Omental fat pad (tissue), 3 donors: ENCODE measurements at regions not wholly inside any gene's neighbourhood (a gene's known extent, or its start where the extent isn't known, plus 50 kb on each side); places are given as distances from the start of the nearest gene placed in this dataset.
"Not testable (repeated sequence)": the region's sequence is repeated elsewhere in the genome, so short reads cannot be mapped to it uniquely, and the experiment has no call there.

Source experiments
- ATAC-seq: fragments of 150-250 bp; one replicate; pipeline ENCODE4 v1.9.1; 2016; ENCODE audit warnings: mild to moderate bottlenecking, moderate library complexity; ENCODE audit not compliant: low FRiP score
- DNase-seq: peaks from one replicate; pipeline ENCODE4 v3.0.0-alpha.2; 2019; ENCODE audit warnings: low spot score
- TF ChIP-seq, protein P1 (sequence below), 3 donors: fragments of 450-650 bp; IDR thresholded peaks; one replicate each; pipeline ENCODE4 v1.5.1; 2016 to 2017; ENCODE audit warnings: antibody characterized with exemption in 3 of 3, mild to moderate bottlenecking in 3 of 3, moderate library complexity in 2 of 3

DNA sequence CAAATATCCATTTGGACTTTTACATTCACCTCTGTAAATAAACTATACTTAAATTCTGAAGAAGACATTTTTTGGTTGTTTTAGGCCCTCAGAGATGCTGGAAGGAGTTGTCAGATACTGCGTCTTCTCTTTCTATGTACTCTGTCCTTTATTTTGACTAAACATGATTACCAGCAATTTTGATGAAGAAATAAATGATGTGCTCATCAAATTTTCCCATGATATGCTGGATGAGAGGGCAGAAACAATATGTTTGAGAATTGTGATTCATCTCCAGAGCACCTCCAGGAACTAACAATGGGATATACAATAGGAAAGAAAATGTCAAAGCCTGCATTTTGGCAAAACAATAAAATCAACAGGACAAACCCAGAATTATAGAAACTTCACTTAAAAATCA is 481.6 kb upstream of the HS3ST5 start:
- TF ChIP-seq, protein P1, sequence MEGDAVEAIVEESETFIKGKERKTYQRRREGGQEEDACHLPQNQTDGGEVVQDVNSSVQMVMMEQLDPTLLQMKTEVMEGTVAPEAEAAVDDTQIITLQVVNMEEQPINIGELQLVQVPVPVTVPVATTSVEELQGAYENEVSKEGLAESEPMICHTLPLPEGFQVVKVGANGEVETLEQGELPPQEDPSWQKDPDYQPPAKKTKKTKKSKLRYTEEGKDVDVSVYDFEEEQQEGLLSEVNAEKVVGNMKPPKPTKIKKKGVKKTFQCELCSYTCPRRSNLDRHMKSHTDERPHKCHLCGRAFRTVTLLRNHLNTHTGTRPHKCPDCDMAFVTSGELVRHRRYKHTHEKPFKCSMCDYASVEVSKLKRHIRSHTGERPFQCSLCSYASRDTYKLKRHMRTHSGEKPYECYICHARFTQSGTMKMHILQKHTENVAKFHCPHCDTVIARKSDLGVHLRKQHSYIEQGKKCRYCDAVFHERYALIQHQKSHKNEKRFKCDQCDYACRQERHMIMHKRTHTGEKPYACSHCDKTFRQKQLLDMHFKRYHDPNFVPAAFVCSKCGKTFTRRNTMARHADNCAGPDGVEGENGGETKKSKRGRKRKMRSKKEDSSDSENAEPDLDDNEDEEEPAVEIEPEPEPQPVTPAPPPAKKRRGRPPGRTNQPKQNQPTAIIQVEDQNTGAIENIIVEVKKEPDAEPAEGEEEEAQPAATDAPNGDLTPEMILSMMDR (IDR thresholded peaks at IDR 0.05): no peak
- no peak for ATAC-seq
- DNase-seq: no peak

DNA sequence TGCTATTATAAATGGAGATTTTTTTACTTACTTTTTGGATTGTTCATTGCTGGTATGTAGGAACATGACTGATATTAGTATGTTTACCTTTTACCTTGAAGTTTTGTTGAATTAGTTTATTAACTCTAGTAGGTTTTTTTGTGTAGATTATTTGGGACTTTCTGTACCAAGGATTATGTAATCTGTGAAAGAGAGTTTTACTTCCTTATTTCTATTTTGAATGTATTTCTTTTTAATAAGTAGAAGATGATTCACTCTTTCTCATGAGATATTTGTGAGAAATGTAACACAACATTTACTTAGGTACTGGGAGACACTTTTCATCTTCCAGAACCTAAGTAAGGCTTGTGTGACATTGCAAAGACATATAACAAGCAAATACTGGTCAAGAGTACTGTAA is 473.9 kb upstream of the HS3ST5 start:
- DNase-seq (no peak), ATAC-seq (no peak)
- TF ChIP-seq, protein P1 (IDR thresholded peaks at IDR 0.05): no peak

DNA sequence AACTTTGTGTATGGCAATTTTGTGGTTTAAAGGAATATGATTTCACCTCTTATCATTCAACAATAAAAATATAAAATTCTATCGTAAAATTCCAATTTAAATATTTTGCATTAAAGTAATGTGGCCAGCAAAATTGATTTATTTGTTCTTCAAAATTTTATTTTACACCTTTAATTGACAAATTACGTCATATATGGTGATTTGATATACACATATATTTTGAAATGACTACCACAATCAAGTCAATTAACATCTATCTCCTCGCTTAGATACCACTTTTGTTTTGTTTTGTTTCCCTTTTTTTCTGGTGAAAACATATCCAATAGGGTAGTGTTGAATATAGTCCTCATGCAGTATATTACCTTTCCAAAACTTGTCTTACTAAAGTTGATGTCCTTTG is 467.6 kb upstream of the HS3ST5 start:
- no peak for ATAC-seq
- TF ChIP-seq, protein P1 (IDR thresholded peaks at IDR 0.05): no peak
- no peak for DNase-seq

DNA sequence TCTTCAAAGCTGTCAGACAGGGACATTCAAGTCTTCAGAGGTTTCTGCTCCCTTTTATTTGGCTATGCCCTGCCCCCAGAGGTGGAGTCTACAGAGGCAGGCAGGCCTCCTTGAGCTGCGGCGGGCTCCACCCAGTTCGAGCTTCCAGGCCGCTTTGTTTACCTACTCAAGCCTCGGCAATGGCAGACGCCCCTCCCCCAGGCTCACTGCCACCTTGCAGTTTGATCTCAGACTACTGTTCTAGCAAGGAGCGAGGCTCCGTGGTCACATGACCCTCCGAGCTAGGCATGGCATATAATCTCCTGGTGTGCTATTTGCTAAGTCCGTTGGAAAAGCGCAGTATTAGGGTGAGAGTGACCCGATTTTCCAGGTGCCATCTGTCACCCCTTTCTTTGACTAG is 462.6 kb upstream of the HS3ST5 start:
- not testable (repeated sequence) for ATAC-seq, DNase-seq

DNA sequence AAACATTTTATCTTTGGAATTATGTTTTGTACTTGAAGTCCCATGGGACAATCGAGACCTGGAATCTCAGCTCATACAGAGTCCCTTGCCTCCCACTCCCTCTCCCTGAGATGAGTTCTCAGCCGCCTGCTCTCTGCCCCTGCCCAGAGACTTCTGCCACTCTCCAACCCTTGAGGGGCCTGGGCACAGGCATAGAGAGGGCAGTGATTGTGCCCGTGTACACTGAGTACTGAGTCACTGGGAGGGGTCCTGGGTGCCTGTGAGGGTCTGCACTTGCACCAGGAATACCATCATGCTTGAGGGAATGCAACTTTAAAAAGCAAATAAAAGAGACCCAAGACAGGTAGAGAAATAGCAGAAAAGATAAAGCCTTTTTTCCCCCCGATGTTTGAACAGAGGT is 453.8 kb upstream of the HS3ST5 start:
- TF ChIP-seq, protein P1 (IDR thresholded peaks at IDR 0.05): no peak
- no peak for ATAC-seq
- no peak for DNase-seq

DNA sequence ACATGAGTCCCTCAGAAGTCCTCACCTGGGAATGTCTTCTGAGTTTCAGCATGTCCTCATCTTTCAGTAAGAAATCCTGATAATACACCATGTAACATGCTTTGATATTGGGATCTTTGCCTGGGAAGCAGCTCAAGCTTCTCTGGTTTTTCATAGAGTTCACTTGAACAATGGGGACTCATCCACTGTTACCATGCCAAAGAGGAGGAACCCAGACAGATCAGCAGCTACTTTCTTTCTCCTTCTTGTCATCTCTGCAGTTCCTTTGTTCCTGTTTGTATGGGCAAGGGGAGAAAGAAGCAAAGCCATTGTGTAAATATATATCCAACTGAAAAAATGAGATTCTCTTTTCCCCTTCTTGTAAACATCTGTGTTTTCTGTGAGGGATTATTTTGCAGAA is 450.6 kb upstream of the HS3ST5 start:
- ATAC-seq: no peak
- no peak for DNase-seq
- TF ChIP-seq, protein P1 (IDR thresholded peaks at IDR 0.05): no peak

DNA sequence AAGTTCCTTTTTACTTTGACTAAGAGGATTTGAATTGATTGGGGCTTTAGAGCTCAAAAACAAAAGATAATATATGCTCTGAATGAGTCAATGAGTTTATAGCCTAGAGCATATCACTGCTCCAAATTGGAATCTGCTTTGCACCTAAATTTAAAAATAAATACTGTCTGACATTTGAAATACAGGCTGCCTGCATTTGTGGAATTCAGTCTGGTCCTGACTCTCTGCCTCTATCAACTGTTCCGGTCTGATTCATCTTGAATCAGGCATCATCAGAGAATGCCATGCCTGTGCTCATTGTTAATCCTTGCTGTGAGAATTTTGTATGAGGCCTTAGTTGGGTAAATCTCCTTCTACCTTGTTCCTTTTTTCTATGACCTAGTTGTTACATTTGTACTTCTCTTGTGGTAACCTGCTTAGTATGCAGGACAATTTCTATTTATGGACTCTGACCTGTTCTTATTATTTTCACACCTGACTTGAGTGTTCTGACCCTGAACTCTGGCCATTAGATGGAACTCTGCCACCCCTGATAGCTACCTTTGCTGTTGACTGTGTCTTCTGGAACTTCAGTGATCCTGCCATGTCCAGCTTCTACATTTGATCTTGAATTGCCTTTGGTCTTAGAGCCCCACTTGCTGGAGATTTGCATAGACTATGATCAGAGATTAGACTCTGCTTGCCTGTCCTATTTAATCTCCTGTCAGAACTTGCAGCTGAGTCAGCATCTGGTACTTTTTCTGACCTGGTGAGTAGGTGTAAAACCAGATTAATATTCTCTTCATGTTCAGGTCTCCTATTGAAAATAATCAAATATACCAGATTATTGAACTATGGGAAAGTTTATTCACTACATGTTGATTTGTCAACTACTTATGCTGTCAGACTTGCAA is 442.7 kb upstream of the HS3ST5 start:
- ATAC-seq (no peak), DNase-seq (no peak)
- TF ChIP-seq, protein P1 (IDR thresholded peaks at IDR 0.05): no peak
